H9 (cell line): ENCODE measurements at regions not wholly inside any gene's neighbourhood (a gene's known extent, or its start where the extent isn't known, plus 50 kb on each side); places are given as distances from the start of the nearest gene placed in this dataset.

Experiments used
- DNase-seq: peaks from one replicate; pipeline ENCODE4 v3.0.0-alpha.2; 2017
- H2AFZ ChIP-seq: one replicate; pipeline ENCODE4 v1.6.1; 2013; ENCODE audit warnings: mild to moderate bottlenecking, low read length, control low read depth, moderate library complexity
- H2AK5ac ChIP-seq: 2 replicates; pipeline ENCODE4 v1.6.1; 2013; ENCODE audit warnings: low read length, control low read depth, mixed read lengths; ENCODE audit not compliant: insufficient read length
- H2BK120ac ChIP-seq: one replicate; pipeline ENCODE4 v1.6.1; 2013; ENCODE audit warnings: low read depth, mild to moderate bottlenecking, low read length, control low read depth, inconsistent platforms; ENCODE audit not compliant: poor library complexity, severe bottlenecking
- H2BK12ac ChIP-seq: 2 replicates; pipeline ENCODE4 v1.6.1; 2013; ENCODE audit warnings: low read length, control low read depth, mixed read lengths, low read depth; ENCODE audit not compliant: insufficient read length
- H2BK15ac ChIP-seq: 2 replicates; pipeline ENCODE4 v1.6.1; 2013; ENCODE audit warnings: low read depth, low read length, control low read depth
- H2BK20ac ChIP-seq: one replicate; pipeline ENCODE4 v1.6.1; 2013; ENCODE audit warnings: low read depth, mild to moderate bottlenecking, low read length, control low read depth, inconsistent platforms; ENCODE audit not compliant: poor library complexity, severe bottlenecking
- H2BK5ac ChIP-seq: 2 replicates; pipeline ENCODE4 v1.6.1; 2013; ENCODE audit warnings: low read length, control low read depth, mixed read lengths; ENCODE audit not compliant: insufficient read length
- H3K14ac ChIP-seq: 2 replicates; pipeline ENCODE4 v1.6.1; 2013; ENCODE audit warnings: low read length, control low read depth; ENCODE audit not compliant: insufficient read depth
- H3K18ac ChIP-seq: 2 replicates; pipeline ENCODE4 v1.6.1; 2013; ENCODE audit warnings: low read depth, mild to moderate bottlenecking, mixed read lengths, low read length, control low read depth; ENCODE audit not compliant: insufficient read length
- H3K23ac ChIP-seq: 2 replicates; pipeline ENCODE4 v1.6.1; 2013; ENCODE audit warnings: low read length, control low read depth, mixed read lengths, low read depth; ENCODE audit not compliant: insufficient read length
- H3K23me2 ChIP-seq: 2 replicates; pipeline ENCODE4 v1.6.1; 2013; ENCODE audit warnings: low read depth, mild to moderate bottlenecking, mixed read lengths, low read length, control low read depth; ENCODE audit not compliant: insufficient read length, poor library complexity, severe bottlenecking
- H3K27ac ChIP-seq: 2 replicates; pipeline ENCODE4 v1.5.1; 2013; ENCODE audit warnings: low read length, control low read depth, mixed read lengths, low read depth; ENCODE audit not compliant: insufficient read length
- H3K27me3 ChIP-seq: 2 replicates; pipeline ENCODE4 v1.6.1; 2013; ENCODE audit warnings: low read length, control low read depth, inconsistent platforms; ENCODE audit not compliant: insufficient read depth
- H3K4ac ChIP-seq: 2 replicates; pipeline ENCODE4 v1.6.1; 2013; ENCODE audit warnings: low read depth, mild to moderate bottlenecking, control low read depth, inconsistent platforms, low read length, moderate library complexity
- H3K4me1 ChIP-seq: 2 replicates; pipeline ENCODE4 v1.6.1; 2013; ENCODE audit warnings: low read length, control low read depth, inconsistent platforms; ENCODE audit not compliant: insufficient read depth
- H3K4me2 ChIP-seq: 2 replicates; pipeline ENCODE4 v1.6.1; 2013; ENCODE audit warnings: low read length, control low read depth, mixed read lengths; ENCODE audit not compliant: insufficient read length, insufficient read depth
- H3K56ac ChIP-seq: 2 replicates; pipeline ENCODE4 v1.6.1; 2013; ENCODE audit warnings: low read depth, mild to moderate bottlenecking, mixed read lengths, low read length, control low read depth; ENCODE audit not compliant: insufficient read length
- H3K79me1 ChIP-seq: 2 replicates; pipeline ENCODE4 v1.6.1; 2013; ENCODE audit warnings: low read depth, mild to moderate bottlenecking, moderate library complexity, low read length, control low read depth, inconsistent platforms; ENCODE audit not compliant: insufficient read depth, poor library complexity, severe bottlenecking
- H3K79me2 ChIP-seq: 2 replicates; pipeline ENCODE4 v1.6.1; 2013; ENCODE audit warnings: low read length, control low read depth, inconsistent platforms; ENCODE audit not compliant: insufficient read depth
- H3K9ac ChIP-seq: 2 replicates; pipeline ENCODE4 v1.6.1; 2013; ENCODE audit warnings: low read length, control low read depth, mixed read lengths; ENCODE audit not compliant: insufficient read length; ENCODE audit errors: extremely low read depth
- H3K9me3 ChIP-seq: one replicate; pipeline ENCODE4 v1.6.1; 2013; ENCODE audit warnings: low read depth, low read length, inconsistent platforms; ENCODE audit not compliant: control insufficient read depth
- H3T11ph ChIP-seq: one replicate; pipeline ENCODE4 v1.6.1; 2013; ENCODE audit warnings: mild to moderate bottlenecking, low read length, control low read depth, inconsistent platforms
- H4K20me1 ChIP-seq: one replicate; pipeline ENCODE4 v1.6.1; 2013; ENCODE audit not compliant: control insufficient read depth, insufficient read length, insufficient read depth
- H4K5ac ChIP-seq: 2 replicates; pipeline ENCODE4 v1.6.1; 2013; ENCODE audit warnings: low read depth, mild to moderate bottlenecking, mixed read lengths, low read length, control low read depth; ENCODE audit not compliant: insufficient read length
- H4K8ac ChIP-seq: replicated peaks from 2 replicates; pipeline ENCODE4 v1.6.1; 2013; ENCODE audit warnings: low read length, control low read depth, mixed read lengths, low read depth; ENCODE audit not compliant: insufficient read length
- H4K91ac ChIP-seq: 2 replicates; pipeline ENCODE4 v1.6.1; 2013; ENCODE audit warnings: low read depth, mild to moderate bottlenecking, moderate library complexity, mixed read lengths, low read length, control low read depth; ENCODE audit not compliant: insufficient read length
- H3K27ac Mint-ChIP-seq, 3 experiments: 2 replicates in 2 of 3; 3 replicates in 1 of 3; pipeline ENCODE4 v1.8.0; 2020 to 2021; ENCODE audit warnings: mixed read lengths in 3 of 3, mild to moderate bottlenecking in 1 of 3, moderate library complexity in 1 of 3
- H3K27me3 Mint-ChIP-seq: 2 replicates; pipeline ENCODE4 v1.8.0; 2021; ENCODE audit warnings: low read depth, mild to moderate bottlenecking, moderate library complexity, mixed read lengths
- H3K36me3 Mint-ChIP-seq, 3 experiments: 2 replicates in 2 of 3; 3 replicates in 1 of 3; pipeline ENCODE4 v1.8.0; 2020 to 2021; ENCODE audit warnings: low read depth in 3 of 3, mixed read lengths in 3 of 3; ENCODE audit not compliant: insufficient read depth in 1 of 3
- H3K4me1 Mint-ChIP-seq, 2 experiments: 2 replicates each; pipeline ENCODE4 v1.8.0; 2020; ENCODE audit warnings: mixed read lengths in 2 of 2
- H3K4me3 Mint-ChIP-seq, 2 experiments: 2 replicates in 1 of 2; 3 replicates in 1 of 2; pipeline ENCODE4 v1.8.0; 2020 to 2021; ENCODE audit warnings: mild to moderate bottlenecking in 2 of 2, mixed read lengths in 2 of 2, moderate library complexity in 1 of 2
- H3K9me3 Mint-ChIP-seq, 2 experiments: 2 replicates in 1 of 2; 3 replicates in 1 of 2; pipeline ENCODE4 v1.8.0; 2020; ENCODE audit warnings: mild to moderate bottlenecking in 2 of 2, mixed read lengths in 2 of 2, moderate library complexity in 1 of 2
- CTCF ChIP-seq: fragments of 200-600 bp; sonication (generic); conservative IDR thresholded peaks from 3 replicates; pipeline ENCODE4 v1.8.0; 2021; ENCODE audit warnings: antibody characterized with exemption, mild to moderate bottlenecking
- WGBS: extraction: QIAGEN DNeasy Blood & Tissue Kit; methylation state at CpG from one replicate; pipeline ENCODE4 v1.1.7; 2013; ENCODE audit warnings: missing lambda C conversion rate, low lambda C conversion rate, mixed read lengths; ENCODE audit not compliant: insufficient read length; ENCODE audit errors: extremely low coverage; 5-methylcytosine and 5-hydroxymethylcytosine counted together

- Mint-ChIP-seq H3K27ac (no peak overlapping the region), H3K36me3 (no peaks in the 10 kb centered on the region), H3K4me3 (peak overlapping the region; percentile 21 to 34), H3K4me1 (peaks cover 36 to 38% of the 10 kb centered on the region in 2 experiments), H3K27me3 (peaks cover 62% of the 10 kb centered on the region), H3K9me3 (no peaks in the 10 kb centered on the region; a peak in 1 of 5 replicates)
- Histone ChIP-seq H2BK12ac (no peak overlapping the region), H3K56ac (no peak overlapping the region), H3K14ac (no peak overlapping the region), H3K18ac (no peak overlapping the region), H3K9me3 (no peaks in the 10 kb centered on the region), H2AFZ (no peak overlapping the region), H3K27me3 (peaks cover 6% of the 10 kb centered on the region; the same call in 1 of the 2 replicates), H2BK120ac (no peak overlapping the region), H4K91ac (no peak overlapping the region), H2BK5ac (no peak overlapping the region), H2BK20ac (no peak overlapping the region), H3K4ac (no peak overlapping the region), H4K20me1 (no peaks in the 10 kb centered on the region), H4K8ac (no peak overlapping the region), H3K23ac (no peak overlapping the region), H2AK5ac (no peak overlapping the region), H2BK15ac (no peak overlapping the region), H3K9ac (no peak overlapping the region), H3K4me1 (peaks cover 6% of the 10 kb centered on the region; the same call in 1 of the 2 replicates), H4K5ac (no peak overlapping the region), H3K23me2 (peaks cover 5% of the 10 kb centered on the region), H3K79me1 (no peaks in the 10 kb centered on the region), H3K79me2 (no peaks in the 10 kb centered on the region), H3K27ac (no peak overlapping the region), H3K4me2 (peak overlapping the region; percentile 75), H3T11ph (no peak overlapping the region)
- no CpG with 5 or more reads among the region's 4 CpGs for whole genome bisulfite sequencing
- TF ChIP-seq CTCF, result no peak
- DNase-seq, result peak; percentile 32
These were observed 100.7 kb upstream of the FNDC3A start for GRCh38 chr13:48875047-48875446.
